ENCODE measurements at regions not wholly inside any gene's neighbourhood (a gene's known extent, or its start where the extent isn't known, plus 50 kb on each side); places are given as distances from the start of the nearest gene placed in this dataset.

- ATAC-seq (no peak), DNase-seq (no peak)
- TF ChIP-seq POLR2A (IDR thresholded peaks at IDR 0.05) (no peak), CTCF (IDR thresholded peaks at IDR 0.05 in 4 of 5, conservative IDR thresholded peaks at IDR 0.05 in 1 of 5) (no peak)
- Histone ChIP-seq H3K4me1 (no peaks in the 10 kb centered on the region), H3K4me3 (no peak overlapping the region), H3K9me3 (no peaks in the 10 kb centered on the region), H3K27me3 (no peaks in the 10 kb centered on the region), H3K27ac (no peak overlapping the region), H3K36me3 (no peaks in the 10 kb centered on the region)
- in situ Hi-C loops (cut with MboI; ENCODE audit: low sequenced_read_pairs in 4 of 4) (no loop called here), intact Hi-C loops (cut with DNase I; ENCODE audit: low total_unique reads) (no loop called here)
These were observed 267.1 kb downstream of the UTP18 start for GRCh38 chr17:51527225-51527982.

- in situ Hi-C loops (cut with MboI; ENCODE audit: low sequenced_read_pairs in 4 of 4): no loop called here
- DNase-seq: no peak
- no peak for TF ChIP-seq CTCF (IDR thresholded peaks at IDR 0.05 in 4 of 5, conservative IDR thresholded peaks at IDR 0.05 in 1 of 5)
- no peak for TF ChIP-seq POLR2A (IDR thresholded peaks at IDR 0.05)
These were observed 267.8 kb downstream of the UTP18 start for GRCh38 chr17:51528111-51528510.

GRCh38 chr17:51533219-51533618 is 272.9 kb downstream of the UTP18 start:
- ATAC-seq (no peak), DNase-seq (no peak)
- in situ Hi-C loops (cut with MboI; ENCODE audit: low sequenced_read_pairs in 4 of 4) (no loop called here), intact Hi-C loops (cut with DNase I; ENCODE audit: low total_unique reads) (no loop called here)
- Histone ChIP-seq H3K27me3 (no peaks in the 10 kb centered on the region), H3K4me3 (no peak overlapping the region), H3K4me1 (no peaks in the 10 kb centered on the region), H3K36me3 (no peaks in the 10 kb centered on the region), H3K27ac (no peak overlapping the region), H3K9me3 (no peaks in the 10 kb centered on the region)
- TF ChIP-seq CTCF (IDR thresholded peaks at IDR 0.05 in 4 of 5, conservative IDR thresholded peaks at IDR 0.05 in 1 of 5) (no peak), POLR2A (IDR thresholded peaks at IDR 0.05) (no peak)

More at GRCh38 chr17:51528111-51528510, 267.8 kb downstream of the UTP18 start:
- H3K4me3 ChIP-seq: no peak overlapping the region
- ATAC-seq: no peak
- no peaks in the 10 kb centered on the region for H3K27me3 ChIP-seq
- H3K4me1 ChIP-seq: no peaks in the 10 kb centered on the region
- no peaks in the 10 kb centered on the region for H3K36me3 ChIP-seq
- H3K9me3 ChIP-seq: no peaks in the 10 kb centered on the region
- no peak overlapping the region for H3K27ac ChIP-seq
- intact Hi-C loops (cut with DNase I; ENCODE audit: low total_unique reads): no loop called here

- Histone ChIP-seq H3K9me3 (no peaks in the 10 kb centered on the region), H3K27me3 (no peaks in the 10 kb centered on the region), H3K4me1 (no peaks in the 10 kb centered on the region), H3K4me3 (no peak overlapping the region), H3K36me3 (no peaks in the 10 kb centered on the region), H3K27ac (no peak overlapping the region)
- ATAC-seq (no peak), DNase-seq (no peak)
- intact Hi-C loops (cut with DNase I; ENCODE audit: low total_unique reads): no loop called here
- in situ Hi-C loops (cut with MboI; ENCODE audit: low sequenced_read_pairs in 4 of 4): no loop called here
- TF ChIP-seq POLR2A (IDR thresholded peaks at IDR 0.05) (no peak), CTCF (IDR thresholded peaks at IDR 0.05 in 4 of 5, conservative IDR thresholded peaks at IDR 0.05 in 1 of 5) (no peak)
These were observed 273.5 kb downstream of the UTP18 start for GRCh38 chr17:51533821-51534220.

- Histone ChIP-seq H3K4me1 (no peaks in the 10 kb centered on the region), H3K36me3 (no peaks in the 10 kb centered on the region), H3K27me3 (no peaks in the 10 kb centered on the region), H3K4me3 (no peak overlapping the region), H3K9me3 (no peaks in the 10 kb centered on the region), H3K27ac (no peak overlapping the region)
- TF ChIP-seq CTCF (IDR thresholded peaks at IDR 0.05 in 4 of 5, conservative IDR thresholded peaks at IDR 0.05 in 1 of 5) (no peak), POLR2A (IDR thresholded peaks at IDR 0.05) (no peak)
- ATAC-seq (no peak), DNase-seq (no peak)
- in situ Hi-C loops (cut with MboI; ENCODE audit: low sequenced_read_pairs in 4 of 4): no loop called here
- intact Hi-C loops (cut with DNase I; ENCODE audit: low total_unique reads): no loop called here
These were observed 276.3 kb downstream of the UTP18 start for GRCh38 chr17:51536627-51537026.
